Body of pancreas (tissue), 4 donors: ENCODE measurements at regions not wholly inside any gene's neighbourhood (a gene's known extent, or its start where the extent isn't known, plus 50 kb on each side); places are given as distances from the start of the nearest gene placed in this dataset.

ENCODE experiments used
- CTCF ChIP-seq, 7 experiments: fragments of 450-650 bp in 4 of 7; fragments of 200-600 bp in 3 of 7; sonication (generic) in 3 of 7; IDR thresholded peaks; one replicate each; pipeline ENCODE4 v1.5.1; 2016 to 2019; ENCODE audit warnings: antibody characterized with exemption in 7 of 7
- POLR2A ChIP-seq, 3 donors: fragments of 450-650 bp; IDR thresholded peaks; one replicate each; pipeline ENCODE4 v1.6.1; 2016; ENCODE audit warnings: antibody characterized with exemption in 3 of 3, mild to moderate bottlenecking in 2 of 3

- TF ChIP-seq POLR2A (IDR thresholded peaks at IDR 0.05) (no peak), CTCF (IDR thresholded peaks at IDR 0.05) (no peak)
Measured at GRCh38 chr6:48985025-48985424, 478.0 kb downstream of the MMUT start.
